NB4 (cell line): ENCODE measurements at regions not wholly inside any gene's neighbourhood (a gene's known extent, or its start where the extent isn't known, plus 50 kb on each side); places are given as distances from the start of the nearest gene placed in this dataset.

Experiments
- CTCF ChIP-seq: IDR thresholded peaks from one replicate; pipeline ENCODE4 v1.5.1; 2012; ENCODE audit warnings: low read depth, low read length
- MAX ChIP-seq: IDR thresholded peaks from 2 replicates; pipeline ENCODE4 v1.6.1; 2011; ENCODE audit warnings: low read depth, low read length
- POLR2A ChIP-seq: IDR thresholded peaks from 2 replicates; pipeline ENCODE4 v1.6.1; 2011; ENCODE audit warnings: mild to moderate bottlenecking; ENCODE audit not compliant: insufficient read length; ENCODE audit errors: extremely low read depth

DNA sequence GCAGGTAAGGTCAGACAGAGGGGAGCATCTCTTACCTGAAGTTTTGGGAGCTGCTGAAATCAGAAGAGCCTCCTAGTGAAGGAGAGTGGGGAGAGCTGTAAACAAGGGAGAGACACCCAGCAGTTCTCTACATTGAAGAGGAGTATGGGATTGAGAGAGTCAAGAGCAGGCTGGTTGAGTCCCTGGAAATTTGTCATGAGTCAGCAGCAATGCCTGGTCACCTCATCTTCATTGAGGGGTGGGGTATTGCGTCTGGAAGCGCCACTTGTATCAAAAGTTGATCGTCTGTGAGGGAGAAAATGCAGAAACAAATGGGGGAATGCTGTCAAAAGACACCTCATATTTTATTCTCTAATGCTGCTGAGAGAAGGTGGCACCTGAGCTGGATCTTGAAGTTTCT is 256.6 kb upstream of the CFAP20DC start:
- no peak for TF ChIP-seq CTCF
- TF ChIP-seq POLR2A: no peak
- TF ChIP-seq MAX: no peak
